Activated CD4-positive, alpha-beta T cell treated with anti-CD3 and anti-CD28 coated beads, Interleukin-2, amount 50 U/mL, for 48 hours (primary cell): ENCODE measurements at regions not wholly inside any gene's neighbourhood (a gene's known extent, or its start where the extent isn't known, plus 50 kb on each side); places are given as distances from the start of the nearest gene placed in this dataset.

Experiments
- DNase-seq, 2 experiments: peaks; one replicate each; pipeline ENCODE4 v3.0.0-alpha.2; 2020

- no peak for DNase-seq
Measured at GRCh38 chr20:37596890-37597536, 69.3 kb upstream of the BLCAP start.

- no peak for DNase-seq
Measured at GRCh38 chr20:37596168-37596567, 68.5 kb upstream of the BLCAP start.

DNA sequence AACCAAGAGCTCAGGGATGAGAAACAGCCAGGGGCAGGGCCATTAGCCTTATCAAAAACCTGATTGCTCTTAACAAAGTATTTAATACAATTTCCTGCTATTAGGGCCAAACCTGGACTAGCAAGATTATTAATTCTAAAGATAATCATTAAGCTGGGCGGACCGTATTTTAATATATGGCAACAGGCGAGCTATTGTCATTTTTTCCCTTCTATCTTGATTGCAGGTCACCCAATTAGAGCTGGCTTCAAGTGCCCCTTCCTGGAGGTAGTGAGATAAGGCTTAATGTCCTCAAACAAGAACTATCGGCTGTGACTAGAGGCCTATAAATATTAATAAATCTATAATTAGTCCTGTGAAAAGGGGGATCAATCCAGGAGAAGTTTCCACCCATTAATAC, 66.0 kb upstream of the BLCAP start:
- no peak for DNase-seq

- no peak for DNase-seq
Measured at GRCh38 chr20:37590938-37591490, 63.3 kb upstream of the BLCAP start.

DNA sequence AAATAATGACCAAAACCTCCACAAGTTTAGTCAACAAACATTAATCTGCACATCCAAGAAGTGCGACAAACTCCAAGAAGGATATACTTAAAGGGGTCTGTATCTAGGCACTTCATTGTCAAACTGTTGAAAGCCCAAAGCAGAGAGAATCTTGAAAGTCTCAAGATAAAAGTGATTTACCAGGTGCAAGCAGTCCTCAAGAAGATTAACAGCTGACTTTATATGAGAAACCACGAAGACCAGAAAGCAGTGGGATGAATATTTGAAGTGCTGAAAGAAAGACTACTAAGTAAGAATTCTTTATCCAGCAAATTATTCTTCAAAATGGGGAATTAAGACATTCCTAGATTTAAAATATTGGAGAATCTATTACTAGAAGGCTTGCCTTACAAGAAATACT, 58.4 kb upstream of the BLCAP start:
- DNase-seq: no peak

DNA sequence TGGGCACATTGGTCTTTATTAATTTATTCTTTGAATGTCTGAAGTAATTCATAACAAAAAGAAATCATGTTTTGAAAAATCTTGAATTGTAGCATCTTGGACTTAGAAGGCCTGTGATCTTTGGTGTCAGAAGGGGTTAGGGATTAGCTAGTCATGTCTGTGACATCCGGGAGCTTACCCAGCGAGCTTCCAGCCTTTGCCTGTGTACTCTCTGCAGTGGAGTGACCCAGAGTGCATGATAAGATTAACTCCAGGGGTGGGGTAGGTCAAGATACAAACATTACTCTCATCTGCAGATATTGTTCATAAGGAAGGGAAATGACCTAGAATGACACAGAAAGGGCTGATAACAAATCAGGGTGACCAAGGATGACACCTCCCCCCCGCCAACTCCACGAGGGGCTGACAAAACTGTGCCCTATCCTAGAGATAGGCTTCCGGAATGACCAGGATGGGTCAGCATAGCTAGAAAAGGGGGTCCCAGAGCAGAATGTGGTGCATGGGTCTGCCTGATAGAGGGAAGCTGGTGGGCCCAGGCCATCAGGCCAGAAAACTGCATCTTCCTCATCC, 56.6 kb upstream of the BLCAP start:
- no peak for DNase-seq

DNA sequence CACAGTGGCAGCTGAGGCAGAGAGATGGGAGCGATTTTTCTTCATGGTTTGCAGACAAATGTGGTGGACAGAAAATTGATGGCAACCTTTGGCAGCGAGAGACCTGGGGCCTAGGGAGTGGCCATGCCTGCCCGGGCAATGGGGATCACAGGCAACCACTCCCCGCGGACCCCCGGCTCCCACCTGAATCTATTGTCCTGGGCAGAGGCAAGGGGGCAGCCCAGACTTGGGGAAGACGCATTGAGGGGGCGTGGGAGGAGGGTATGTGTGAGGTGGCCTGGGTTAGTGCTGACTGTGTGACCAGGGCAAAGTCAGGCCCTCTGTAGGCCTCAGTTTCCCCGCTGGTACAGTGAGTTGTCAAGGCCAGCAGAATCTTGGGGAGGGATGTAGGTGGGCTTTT, 53.6 kb upstream of the BLCAP start:
- no peak for DNase-seq

DNA sequence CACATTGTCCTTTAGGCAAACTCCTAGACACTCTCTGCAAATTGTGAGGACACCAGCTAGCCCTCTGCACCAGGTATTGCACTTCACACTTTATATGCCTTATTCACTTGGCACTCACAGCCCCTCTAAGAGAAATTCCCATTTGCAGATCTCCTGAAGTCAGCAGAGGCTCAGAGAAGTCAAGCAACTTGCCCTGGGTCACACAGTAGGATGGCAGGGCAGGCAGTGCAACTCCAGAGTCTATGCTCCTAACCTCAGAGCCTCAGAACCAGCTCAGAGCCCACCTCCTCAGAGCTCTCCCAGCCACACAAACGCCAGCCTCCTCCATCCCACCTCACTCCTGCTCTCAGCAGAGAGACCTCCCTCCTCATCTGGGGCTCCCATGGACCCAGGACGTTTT, 52.4 kb upstream of the BLCAP start:
- DNase-seq: no peak

- DNase-seq: no peak
Measured at GRCh38 chr20:37579106-37579505, 51.4 kb upstream of the BLCAP start.

- no peak for DNase-seq
Measured at GRCh38 chr20:37577981-37578380, 50.3 kb upstream of the BLCAP start.
